HCT116 (cell line): ENCODE measurements at regions not wholly inside any gene's neighbourhood (a gene's known extent, or its start where the extent isn't known, plus 50 kb on each side); places are given as distances from the start of the nearest gene placed in this dataset.

Source experiments
- ATAC-seq: fragments of 200-7000 bp; cut with Tn5 transposase; 2 replicates; pipeline ENCODE4 v1.9.1; 2020; ENCODE audit warnings: mild to moderate bottlenecking, moderate library complexity
- BruUV-seq: library from RNA; stranded (reverse); fragments of 400-500 nt; replicated peaks from 2 replicates; lab custom pipeline; 2021; lab: Mats Ljungman, UMichigan
- CTCF ChIA-PET: fragments of 300-600 bp; sonication (Branson Sonifier 250); formaldehyde crosslinking; loops from one replicate; lab custom pipeline; 2021; ENCODE audit warnings: antibody characterized with exemption; lab: Charles Lee
- POLR2A ChIA-PET: fragments of 300-600, 350-600 bp; sonication (Branson Sonifier 250); formaldehyde crosslinking; loops from one replicate; lab custom pipeline; 2021; ENCODE audit warnings: antibody characterized with exemption; lab: Charles Lee
- RAD21 ChIA-PET, 2 experiments: fragments of 300-600 bp; sonication (Branson Sonifier 250); formaldehyde crosslinking; loops; one replicate each; lab custom pipeline; 2023; ENCODE audit warnings: low total read pairs in 2 of 2; ENCODE audit not compliant: uncharacterized antibody in 2 of 2, unreplicated experiment in 2 of 2, low non-redundant PET in 1 of 2; lab: Charles Lee
- DNase-seq: peaks from one replicate; pipeline ENCODE4 v3.0.0-alpha.2; 2010; ENCODE audit warnings: low read depth, low spot score
- H2AFZ ChIP-seq: fragments of 200-600 bp; shearing (Covaris generic), sonication (generic); 2 replicates; pipeline ENCODE4 v1.6.1; 2017; ENCODE audit warnings: low read depth, mixed run types, mixed read lengths, antibody characterized with exemption, low read length; ENCODE audit not compliant: poor library complexity, severe bottlenecking
- H3K27ac ChIP-seq: 2 replicates; pipeline ENCODE4 v1.5.1; 2012; ENCODE audit warnings: low read depth, low read length
- H3K27me3 ChIP-seq: fragments of 200-600 bp; sonication (generic); 2 replicates; pipeline ENCODE4 v1.6.1; 2016; ENCODE audit warnings: mixed run types, low read length, mixed read lengths; ENCODE audit not compliant: insufficient read depth
- H3K36me3 ChIP-seq, 2 experiments: fragments of 200-500 bp in 1 of 2; fragments of 200-600 bp in 1 of 2; sonication (Bioruptor generic) in 1 of 2; sonication (generic) in 1 of 2; 2 replicates each; pipeline versions ENCODE4 v1.5.1 to v1.6.1; 2014 to 2016; ENCODE audit warnings: low read length in 2 of 2, inconsistent platforms in 1 of 2, mixed read lengths in 1 of 2, mixed run types in 1 of 2; ENCODE audit not compliant: insufficient read depth in 2 of 2, control insufficient read depth in 1 of 2
- H3K4me1 ChIP-seq, 2 experiments: fragments of 200-600 bp in 1 of 2; sonication (generic) in 1 of 2; 2 replicates each; pipeline versions ENCODE4 v1.5.1 to v1.6.1; 2012 to 2017; ENCODE audit warnings: low read length in 2 of 2, inconsistent platforms in 1 of 2, mild to moderate bottlenecking in 1 of 2, mixed read lengths in 1 of 2, mixed run types in 1 of 2, moderate library complexity in 1 of 2; ENCODE audit not compliant: insufficient read depth in 2 of 2, control insufficient read depth in 1 of 2
- H3K4me2 ChIP-seq: fragments of 200-600 bp; sonication (generic); 2 replicates; pipeline ENCODE4 v1.6.1; 2017; ENCODE audit warnings: mixed run types, low read length, mixed read lengths
- H3K4me3 ChIP-seq, 2 experiments: fragments of 200-600 bp in 1 of 2; sonication (generic) in 1 of 2; replicated peaks in 1 of 2; 2 replicates each; pipeline ENCODE4 v1.5.1; 2011 to 2016; ENCODE audit warnings: low read length in 2 of 2, control low read depth in 1 of 2, low read depth in 1 of 2, mild to moderate bottlenecking in 1 of 2, mixed read lengths in 1 of 2, mixed run types in 1 of 2
- H3K79me2 ChIP-seq: fragments of 200-600 bp; sonication (generic); 2 replicates; pipeline ENCODE4 v1.6.1; 2017; ENCODE audit warnings: mild to moderate bottlenecking, mixed run types, low read length, moderate library complexity, mixed read lengths; ENCODE audit not compliant: insufficient read depth
- H3K9ac ChIP-seq: fragments of 200-600 bp; sonication (generic); 2 replicates; pipeline ENCODE4 v1.6.1; 2016; ENCODE audit warnings: low read length, mixed read lengths
- H3K9me2 ChIP-seq: fragments of 200-600 bp; sonication (generic), shearing (Covaris generic); 2 replicates; pipeline ENCODE4 v1.6.1; 2017; ENCODE audit warnings: mixed run types, mild to moderate bottlenecking, moderate library complexity; ENCODE audit not compliant: insufficient read depth
- H3K9me3 ChIP-seq, 2 experiments: fragments of 200-500 bp in 1 of 2; fragments of 200-600 bp in 1 of 2; sonication (Bioruptor generic) in 1 of 2; sonication (generic) in 1 of 2; 2 replicates each; pipeline ENCODE4 v1.6.1; 2014 to 2017; ENCODE audit warnings: low read length in 2 of 2, mixed read lengths in 2 of 2, inconsistent platforms in 1 of 2, low read depth in 1 of 2, mild to moderate bottlenecking in 1 of 2, mixed run types in 1 of 2, moderate library complexity in 1 of 2; ENCODE audit not compliant: control insufficient read depth in 1 of 2, insufficient read depth in 1 of 2
- H4K20me1 ChIP-seq: fragments of 200-600 bp; sonication (generic), shearing (Covaris generic); 2 replicates; pipeline ENCODE4 v1.6.1; 2017; ENCODE audit warnings: mixed run types, mild to moderate bottlenecking, moderate library complexity; ENCODE audit not compliant: insufficient read depth
- CTCF ChIP-seq, 3 experiments: fragments of 200-600 bp in 1 of 3; sonication (generic) in 1 of 3; IDR thresholded peaks in 2 of 3; conservative IDR thresholded peaks in 1 of 3; 2 replicates each; pipeline ENCODE4 v1.5.1; 2012 to 2017; ENCODE audit warnings: low read depth in 2 of 3, low read length in 2 of 3, antibody characterized with exemption in 1 of 3, borderline replicate concordance in 1 of 3, control low read depth in 1 of 3, mild to moderate bottlenecking in 1 of 3, mixed read lengths in 1 of 3, mixed run types in 1 of 3, moderate library complexity in 1 of 3; ENCODE audit not compliant: insufficient read depth in 1 of 3
- EGR1 ChIP-seq: IDR thresholded peaks from 2 replicates; pipeline ENCODE4 v1.6.1; 2012; ENCODE audit warnings: low read depth
- EZH2 ChIP-seq: fragments of 200-600 bp; sonication (generic); IDR thresholded peaks from 2 replicates; pipeline ENCODE4 v1.6.1; 2017; ENCODE audit warnings: antibody characterized with exemption, mixed run types
- EZH2phosphoT487 ChIP-seq: fragments of 200-600 bp; IDR thresholded peaks from 2 replicates; pipeline ENCODE4 v1.6.1; 2018; ENCODE audit warnings: antibody characterized with exemption, borderline replicate concordance
- RAD21 ChIP-seq: IDR thresholded peaks from 2 replicates; pipeline ENCODE4 v1.6.1; 2012; ENCODE audit warnings: low read depth, mild to moderate bottlenecking
- SIN3A ChIP-seq: IDR thresholded peaks from 2 replicates; pipeline ENCODE4 v1.6.1; 2012; ENCODE audit warnings: low read depth
- SP1 ChIP-seq: IDR thresholded peaks from 2 replicates; pipeline ENCODE4 v1.6.1; 2012; ENCODE audit warnings: low read depth
- SRF ChIP-seq: IDR thresholded peaks from 2 replicates; pipeline ENCODE4 v1.6.1; 2012; ENCODE audit warnings: low read depth
- YY1 ChIP-seq: IDR thresholded peaks from 2 replicates; pipeline ENCODE4 v1.6.1; 2011; ENCODE audit warnings: low read length, low read depth, moderate library complexity, mild to moderate bottlenecking; ENCODE audit not compliant: insufficient replicate concordance; ENCODE audit errors: extremely low read depth
- ZNF274 ChIP-seq: fragments of 200-500 bp; sonication (Bioruptor generic); IDR thresholded peaks from 2 replicates; pipeline ENCODE4 v1.6.1; 2014; ENCODE audit warnings: mild to moderate bottlenecking, low read depth, low read length, inconsistent platforms
- intact Hi-C: fragments of 100-400 bp; cut with micrococcal nuclease; formaldehyde crosslinking; loops from 2 replicates; pipeline ENCODE4 v1.10.0; 2022
- TF ChIP-seq, protein P1 (sequence below): IDR thresholded peaks from 2 replicates; pipeline ENCODE4 v1.6.1; 2011; ENCODE audit warnings: mild to moderate bottlenecking, low read length, moderate library complexity; ENCODE audit not compliant: insufficient replicate concordance; ENCODE audit errors: extremely low read depth

DNA sequence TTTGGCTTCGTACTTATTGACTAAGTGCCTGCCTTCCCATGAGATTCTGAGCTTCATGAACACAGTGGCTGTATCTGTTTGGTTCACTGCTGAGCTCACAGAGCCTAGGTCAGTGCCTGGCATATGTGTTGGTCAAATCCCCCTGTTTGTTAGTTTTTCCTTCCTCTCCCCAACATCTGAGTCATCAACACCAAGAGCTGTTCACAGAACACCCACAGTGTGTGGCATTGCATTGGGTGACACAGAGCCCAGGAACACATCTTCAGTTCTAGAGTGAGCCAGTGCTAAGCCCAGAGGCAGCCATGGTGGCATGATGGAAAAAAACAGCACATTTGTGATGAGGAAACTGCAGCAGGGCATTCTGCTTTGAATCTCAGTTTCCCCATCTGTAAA lies 294.6 kb downstream of the SEC61B start:
- Histone ChIP-seq H4K20me1 (no peaks in the 10 kb centered on the region), H3K9me3 (no peaks in the 10 kb centered on the region), H3K4me2 (no peak overlapping the region), H3K36me3 (no peaks in the 10 kb centered on the region), H3K9ac (no peak overlapping the region)
- intact Hi-C loops, result no loop called here
- ATAC-seq (no peak), DNase-seq (no peak)
- TF ChIP-seq ZNF274, result no peak
- TF ChIP-seq EZH2phosphoT487, result no peak
- TF ChIP-seq RAD21, result no peak
- TF ChIP-seq SRF, result no peak
- no peak for TF ChIP-seq YY1
- no peak for TF ChIP-seq SIN3A
- no peak for TF ChIP-seq EGR1
- TF ChIP-seq, protein P1, sequence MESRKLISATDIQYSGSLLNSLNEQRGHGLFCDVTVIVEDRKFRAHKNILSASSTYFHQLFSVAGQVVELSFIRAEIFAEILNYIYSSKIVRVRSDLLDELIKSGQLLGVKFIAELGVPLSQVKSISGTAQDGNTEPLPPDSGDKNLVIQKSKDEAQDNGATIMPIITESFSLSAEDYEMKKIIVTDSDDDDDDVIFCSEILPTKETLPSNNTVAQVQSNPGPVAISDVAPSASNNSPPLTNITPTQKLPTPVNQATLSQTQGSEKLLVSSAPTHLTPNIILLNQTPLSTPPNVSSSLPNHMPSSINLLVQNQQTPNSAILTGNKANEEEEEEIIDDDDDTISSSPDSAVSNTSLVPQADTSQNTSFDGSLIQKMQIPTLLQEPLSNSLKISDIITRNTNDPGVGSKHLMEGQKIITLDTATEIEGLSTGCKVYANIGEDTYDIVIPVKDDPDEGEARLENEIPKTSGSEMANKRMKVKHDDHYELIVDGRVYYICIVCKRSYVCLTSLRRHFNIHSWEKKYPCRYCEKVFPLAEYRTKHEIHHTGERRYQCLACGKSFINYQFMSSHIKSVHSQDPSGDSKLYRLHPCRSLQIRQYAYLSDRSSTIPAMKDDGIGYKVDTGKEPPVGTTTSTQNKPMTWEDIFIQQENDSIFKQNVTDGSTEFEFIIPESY, result no peak
- no peak for TF ChIP-seq EZH2
- TF ChIP-seq CTCF (IDR thresholded peaks at IDR 0.05 in 2 of 3, conservative IDR thresholded peaks at IDR 0.05 in 1 of 3; ENCODE audit: borderline replicate concordance in 1 of 3, insufficient read depth in 1 of 3, low read depth in 2 of 3, low read length in 2 of 3), result no peak
- no peak for TF ChIP-seq SP1
- TF ChIP-seq, all 23 proteins: peak for 0
- Histone ChIP-seq H2AFZ (no peak overlapping the region), H3K27ac (no peak overlapping the region), H3K4me3 (no peak overlapping the region), H3K27me3 (no peaks in the 10 kb centered on the region), H3K4me1 (0 out of 4 replicates have a peak, but pooled peaks cover 0 to 3% of the 10 kb centered on the region in 2 experiments), H3K79me2 (no peaks in the 10 kb centered on the region), H3K9me2 (no peaks in the 10 kb centered on the region)
- RAD21 ChIA-PET, result no interaction called here
- CTCF ChIA-PET, result no interaction called here
- POLR2A ChIA-PET, result no interaction called here
- BruUV-seq, result no TSS peak
